HG03439 (cell line): ENCODE measurements at regions not wholly inside any gene's neighbourhood (a gene's known extent, or its start where the extent isn't known, plus 50 kb on each side); places are given as distances from the start of the nearest gene placed in this dataset.
"Not testable (repeated sequence)": the region's sequence is repeated elsewhere in the genome, so short reads cannot be mapped to it uniquely, and the experiment has no call there.

Experiments used
- ATAC-seq: cut with Tn5 transposase; IDR thresholded peaks from one replicate; pipeline ENCODE4 v1.9.1; 2021; ENCODE audit warnings: mild to moderate bottlenecking, moderate library complexity; ENCODE audit not compliant: unreplicated experiment

DNA sequence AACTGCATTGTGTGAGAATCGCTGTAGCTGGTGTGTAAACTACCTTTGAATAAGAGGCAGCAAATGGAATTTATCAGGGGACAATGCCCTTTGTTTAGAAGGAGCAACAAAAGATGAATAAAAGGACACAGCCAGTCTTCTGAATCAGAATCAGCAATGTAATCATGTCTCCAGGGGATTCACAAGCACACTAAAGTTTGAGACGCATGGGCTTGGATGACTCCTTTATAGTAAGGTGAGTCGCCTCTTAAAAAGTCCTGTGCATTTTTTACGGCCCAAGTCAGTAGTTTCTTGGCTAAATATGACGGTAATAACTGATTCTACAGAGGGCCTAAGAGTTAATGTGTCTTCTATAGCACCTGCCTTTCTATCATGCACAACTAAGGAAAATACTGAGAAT lies 113.6 kb upstream of the NUDT12 start:
- not testable (repeated sequence) for ATAC-seq

DNA sequence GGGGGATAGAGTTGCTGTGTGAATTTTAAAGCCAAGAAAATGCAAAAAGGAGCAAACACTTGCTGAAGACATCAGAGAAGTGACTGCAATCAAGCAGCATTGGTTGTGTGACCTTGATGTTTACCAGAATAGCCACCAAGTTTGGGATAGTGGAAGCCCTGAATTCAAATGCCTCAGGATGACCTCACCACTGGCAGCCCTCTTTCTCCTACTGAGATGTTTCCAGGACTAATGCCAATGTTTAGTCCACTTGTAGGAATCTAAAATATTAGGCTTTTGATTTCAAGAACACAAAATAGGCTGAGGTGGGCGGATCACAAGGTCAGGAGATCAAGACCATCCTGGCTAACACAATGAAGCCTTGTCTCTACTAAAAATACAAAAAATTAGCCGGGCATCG lies 112.2 kb upstream of the NUDT12 start:
- no peak for ATAC-seq

DNA sequence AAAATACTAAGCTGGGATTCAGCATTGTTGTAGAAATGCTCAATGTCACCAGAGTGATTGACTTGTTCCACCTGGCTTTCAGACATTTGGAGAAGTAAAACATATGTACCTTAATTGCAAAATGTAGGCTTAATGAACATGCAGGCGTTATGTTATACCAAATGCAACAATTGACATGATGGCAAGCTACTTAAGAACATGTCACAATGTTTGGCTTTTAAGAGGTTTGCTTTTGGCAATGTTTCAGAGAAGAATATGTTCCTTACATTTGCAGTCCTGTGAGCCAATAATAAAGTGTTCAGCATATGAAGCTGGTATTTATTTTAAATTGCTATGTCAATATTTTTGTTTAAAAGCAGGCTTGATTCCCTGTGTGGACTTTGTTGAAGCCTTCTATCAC lies 111.7 kb upstream of the NUDT12 start:
- ATAC-seq: no peak

DNA sequence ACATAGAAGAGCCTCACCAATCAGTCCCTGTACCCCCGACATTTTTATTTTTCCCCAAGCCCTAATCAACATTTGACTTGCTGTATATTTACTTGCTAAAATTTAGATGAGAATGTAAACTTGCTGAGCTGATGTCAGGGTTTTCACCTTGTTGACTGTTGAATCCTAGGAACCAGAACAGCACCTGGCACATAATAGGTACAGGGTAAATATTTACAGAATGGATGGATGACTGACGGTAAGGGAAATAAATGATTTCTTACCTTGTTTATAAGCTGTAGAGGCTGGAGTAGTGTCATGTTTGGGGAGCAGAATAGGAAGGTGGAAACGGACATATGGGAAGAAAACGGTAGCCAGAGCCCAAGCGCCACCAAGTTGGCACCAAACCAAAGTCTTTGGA lies 107.0 kb upstream of the NUDT12 start:
- ATAC-seq: no peak

DNA sequence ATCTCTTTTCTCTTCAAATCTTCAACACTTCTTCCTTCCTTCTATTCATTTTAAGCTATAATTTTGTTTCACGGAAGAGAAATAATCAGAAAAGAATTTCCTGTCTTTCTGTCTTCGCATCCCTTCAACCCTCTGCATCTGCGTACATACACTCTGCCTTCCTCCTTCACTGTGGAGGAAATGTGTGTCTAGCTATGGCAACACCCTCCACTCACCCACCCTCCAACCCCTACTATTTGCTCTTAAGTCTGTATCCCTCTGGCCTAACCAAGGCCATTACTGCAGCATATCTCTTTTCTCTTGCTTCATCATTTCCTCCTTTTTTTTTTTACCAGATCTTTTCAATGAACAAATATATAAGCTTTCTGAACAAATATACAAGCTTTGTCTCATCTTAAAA lies 105.7 kb upstream of the NUDT12 start:
- no peak for ATAC-seq

DNA sequence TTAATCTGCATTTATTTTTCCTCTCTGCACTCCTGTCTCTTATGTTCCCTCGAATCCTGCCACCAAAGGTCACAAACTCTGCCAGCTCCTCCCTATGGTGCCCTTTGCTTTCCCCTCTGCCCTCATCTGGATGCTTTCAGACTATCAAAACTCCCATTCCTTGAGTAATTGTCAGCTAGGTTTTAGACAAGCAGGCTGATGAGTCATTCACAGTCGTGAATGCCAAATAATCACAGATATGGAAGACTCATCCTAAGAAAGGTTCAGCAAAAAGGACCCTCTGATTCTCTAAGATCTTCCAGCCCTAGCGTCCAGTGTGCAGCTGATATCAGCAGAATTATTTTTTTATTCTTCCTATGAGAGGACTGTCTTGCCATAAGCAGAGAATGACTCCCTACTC lies 104.5 kb upstream of the NUDT12 start:
- ATAC-seq: no peak

DNA sequence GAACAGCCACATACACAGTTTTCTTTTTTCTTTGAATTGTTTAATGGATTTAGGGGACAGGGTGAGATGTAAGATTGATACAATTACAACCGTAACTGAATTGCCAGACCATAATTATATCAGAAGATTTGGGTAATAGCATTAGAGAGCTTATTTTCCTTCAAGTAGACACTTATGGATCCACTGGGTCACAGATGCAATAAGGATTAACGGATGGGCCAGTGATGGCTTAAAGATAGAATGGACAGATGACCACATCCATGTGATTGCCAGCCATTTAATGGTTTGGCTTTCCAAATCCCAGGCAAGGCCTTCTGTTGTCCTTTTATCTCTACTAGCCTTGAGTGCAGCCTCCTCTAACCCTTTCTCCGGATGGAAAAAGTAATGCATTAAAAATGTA lies 94.7 kb upstream of the NUDT12 start:
- no peak for ATAC-seq

DNA sequence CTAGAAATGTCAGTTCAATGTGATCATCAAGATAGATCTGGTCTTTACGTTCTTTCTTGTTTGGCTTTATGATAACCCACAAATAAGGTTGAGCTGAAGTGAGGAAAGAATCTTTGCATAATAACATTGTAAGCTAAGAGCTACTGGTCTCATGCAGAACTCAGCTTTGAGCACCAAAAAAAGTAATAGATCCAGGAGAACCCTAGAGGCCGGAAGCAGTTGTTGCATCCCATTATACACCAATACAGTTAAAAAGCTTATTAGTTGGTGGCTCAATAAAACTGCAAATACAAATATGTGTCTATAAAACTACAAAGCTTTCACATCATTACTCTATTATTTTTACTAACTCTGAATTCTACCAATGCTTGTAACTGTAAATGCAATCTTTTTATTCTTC lies 85.5 kb upstream of the NUDT12 start:
- no peak for ATAC-seq

DNA sequence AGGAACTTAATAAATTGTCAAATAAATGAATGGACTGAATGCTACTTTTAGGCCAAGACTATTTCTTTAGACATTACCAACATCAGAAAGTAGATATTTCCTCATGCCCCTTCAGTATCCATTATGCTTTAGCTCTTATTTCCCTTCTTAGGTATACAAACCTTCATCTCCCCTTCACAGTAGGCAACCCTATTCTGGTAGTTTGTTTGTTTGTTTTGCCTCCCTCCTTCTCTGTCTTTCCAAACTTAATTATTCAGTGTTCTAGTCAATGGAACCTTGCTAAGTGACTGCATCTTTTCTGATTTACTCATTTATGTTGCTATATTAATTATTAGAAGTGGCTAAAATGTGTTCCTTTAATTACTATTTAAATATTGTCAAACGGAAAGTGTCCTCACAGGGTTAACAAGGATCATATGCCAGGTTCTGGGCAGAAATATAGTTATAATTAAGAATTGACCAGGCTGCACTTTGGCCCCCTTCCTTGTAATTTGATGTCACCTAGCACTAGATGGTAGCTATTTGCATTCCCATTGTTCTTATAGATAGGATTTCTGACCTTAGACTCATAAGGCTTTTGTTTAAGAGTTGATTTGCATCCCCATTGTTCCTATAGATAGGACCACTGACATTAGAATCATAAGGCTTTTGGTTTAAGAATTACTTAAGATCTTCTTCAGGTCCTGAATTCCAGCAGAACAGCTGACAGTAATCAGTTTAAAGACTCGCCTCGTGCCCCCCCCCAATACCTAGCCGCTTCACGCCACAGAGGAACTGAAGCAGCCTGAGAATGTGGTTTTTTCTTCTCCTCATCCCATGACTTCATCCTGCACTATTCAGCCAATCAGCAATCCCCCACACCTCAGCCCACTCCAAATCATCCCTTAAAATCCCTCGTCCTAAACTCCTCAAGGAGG lies 84.4 kb upstream of the NUDT12 start:
- ATAC-seq: no peak

DNA sequence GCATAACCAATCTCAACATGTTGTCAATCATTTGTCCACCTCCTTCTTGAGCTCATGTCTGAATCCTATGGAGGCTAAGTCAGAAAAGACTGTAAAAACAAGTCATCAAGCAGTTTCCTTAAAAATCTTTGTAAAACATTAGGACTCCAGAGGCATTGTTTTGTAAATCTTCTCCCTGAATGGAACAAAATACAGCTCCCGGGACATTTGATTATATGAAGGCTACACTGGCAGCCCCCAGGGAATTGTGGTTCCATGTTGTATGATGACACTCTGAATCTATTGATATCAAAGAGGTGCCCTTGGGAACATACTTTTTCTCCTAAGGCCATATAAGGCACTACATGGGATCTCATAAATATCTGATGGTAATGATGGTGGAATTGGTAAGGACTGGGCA lies 83.2 kb upstream of the NUDT12 start:
- ATAC-seq: no peak

DNA sequence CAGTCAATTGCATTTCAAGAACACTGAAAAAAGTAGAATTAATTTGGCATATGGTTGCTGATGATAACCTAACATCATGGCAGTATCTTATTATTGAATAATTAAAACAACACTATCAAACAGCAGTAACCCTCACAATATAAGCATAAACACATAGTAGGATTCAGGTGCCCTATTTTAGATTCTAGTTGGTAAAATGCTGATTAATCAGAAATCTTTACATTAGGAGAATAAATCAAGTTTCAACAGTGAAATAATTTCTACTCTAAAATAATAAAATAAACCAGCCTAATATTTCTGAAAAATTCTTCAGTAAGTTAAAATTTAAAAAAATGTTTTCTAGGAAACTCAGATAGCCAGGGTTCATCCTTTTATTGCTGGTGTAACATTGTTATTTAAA lies 76.4 kb upstream of the NUDT12 start:
- ATAC-seq: no peak

DNA sequence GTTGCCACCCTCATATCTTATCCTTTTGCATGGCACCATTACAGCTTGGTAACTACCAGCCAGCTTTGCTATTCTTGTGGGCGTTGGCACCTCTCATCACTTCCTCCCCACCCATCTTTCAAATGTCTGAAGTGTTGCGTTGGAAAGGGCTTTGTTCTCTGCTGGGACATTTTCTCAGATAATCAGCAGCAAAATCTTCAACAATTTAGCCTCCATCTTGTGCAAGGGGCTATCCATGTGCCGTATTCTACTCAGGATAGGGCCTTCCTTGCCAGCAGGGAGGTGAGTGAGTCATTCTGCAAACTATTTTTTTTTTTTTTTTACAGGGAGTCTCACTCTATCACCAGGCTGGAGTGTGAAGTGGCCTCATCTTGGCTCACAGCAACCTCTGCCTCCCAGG lies 62.1 kb upstream of the NUDT12 start:
- no peak for ATAC-seq

DNA sequence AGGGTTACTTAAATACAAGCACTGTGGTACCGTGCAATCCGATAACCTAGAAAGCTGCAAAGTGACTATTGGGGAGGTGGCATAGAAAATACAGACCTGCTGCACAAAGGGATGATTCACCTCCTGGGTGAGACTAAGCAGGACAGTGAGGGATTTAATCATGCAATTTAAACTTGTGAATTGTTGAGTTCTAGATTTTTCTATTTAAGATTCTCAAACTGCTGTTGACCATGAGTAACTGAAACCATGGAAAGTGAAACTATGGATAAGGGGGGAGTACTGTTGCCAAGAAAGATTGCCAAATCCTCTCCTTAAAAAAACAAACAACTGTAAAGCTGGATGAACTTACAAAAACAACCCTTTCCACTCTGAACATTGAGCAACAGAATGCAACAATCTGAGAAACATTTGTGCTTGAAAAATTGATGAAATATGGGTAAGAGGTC lies 61.5 kb upstream of the NUDT12 start:
- no peak for ATAC-seq

DNA sequence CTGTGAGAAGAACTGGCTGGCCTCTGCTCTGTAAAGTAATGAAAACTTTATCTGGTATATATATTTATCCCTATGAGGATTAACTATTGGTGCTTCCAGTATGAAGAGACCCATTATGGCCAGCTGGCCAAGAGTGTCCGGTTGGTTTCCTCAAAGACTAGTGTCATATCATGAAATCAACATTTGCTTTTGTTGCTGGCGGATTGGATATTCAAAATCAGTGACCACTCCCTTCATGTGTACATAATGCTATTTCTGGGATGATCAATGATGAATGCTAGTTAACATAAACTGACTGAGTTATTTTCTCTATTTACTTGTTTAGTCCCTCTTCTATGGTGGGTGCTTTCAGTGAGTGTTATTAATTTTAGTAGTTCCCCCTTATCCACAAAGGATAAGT lies 60.8 kb upstream of the NUDT12 start:
- ATAC-seq: no peak

DNA sequence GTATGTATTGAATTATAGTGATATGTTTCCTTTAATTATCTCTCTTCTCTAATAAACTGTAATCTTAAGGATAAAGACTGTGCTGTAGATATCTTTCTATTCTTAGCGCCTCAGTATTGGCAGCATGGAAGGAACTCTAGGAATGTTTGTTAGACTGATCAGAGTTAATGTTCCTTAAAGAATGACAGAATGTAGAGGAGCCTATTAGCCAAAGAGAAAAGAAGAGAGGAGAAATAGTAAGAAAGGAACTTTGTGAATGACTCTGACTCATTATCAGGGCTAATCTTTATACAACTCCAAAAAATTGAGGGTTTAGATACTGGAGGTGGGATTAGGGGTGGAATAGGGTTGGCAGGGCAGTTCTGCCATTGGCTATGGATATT lies 59.0 kb upstream of the NUDT12 start:
- no peak for ATAC-seq

DNA sequence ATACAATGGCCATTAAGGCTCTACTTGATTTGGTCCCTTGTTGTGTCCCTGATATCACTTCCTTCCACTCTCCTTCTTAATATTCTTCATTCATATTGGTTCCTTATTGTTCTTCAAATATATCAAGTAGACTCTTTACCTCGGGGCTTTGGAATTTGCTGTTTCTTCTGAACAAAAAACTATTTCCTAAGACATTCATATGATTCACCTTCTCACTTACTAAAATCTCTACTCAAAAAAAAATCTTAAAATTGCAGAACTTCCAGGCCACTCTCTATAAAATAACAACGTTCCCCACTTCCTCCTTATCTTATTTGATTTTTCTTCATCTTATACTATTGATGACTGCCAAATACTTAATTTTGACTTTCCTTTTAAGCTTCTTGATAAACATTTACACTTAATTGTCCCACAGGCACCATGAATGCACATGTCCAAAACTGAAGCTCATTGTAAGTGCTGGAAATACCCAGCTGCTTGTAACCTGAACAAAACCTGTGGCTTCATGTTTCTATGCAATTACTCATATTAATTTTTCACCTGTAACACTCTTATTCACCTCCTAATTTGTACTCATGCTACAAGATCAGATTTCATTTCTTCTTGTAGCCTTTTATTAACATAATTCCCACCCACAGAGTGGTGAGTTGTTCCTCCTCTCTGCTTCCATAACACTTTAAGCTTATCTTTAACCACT lies 58.4 kb upstream of the NUDT12 start:
- no peak for ATAC-seq

DNA sequence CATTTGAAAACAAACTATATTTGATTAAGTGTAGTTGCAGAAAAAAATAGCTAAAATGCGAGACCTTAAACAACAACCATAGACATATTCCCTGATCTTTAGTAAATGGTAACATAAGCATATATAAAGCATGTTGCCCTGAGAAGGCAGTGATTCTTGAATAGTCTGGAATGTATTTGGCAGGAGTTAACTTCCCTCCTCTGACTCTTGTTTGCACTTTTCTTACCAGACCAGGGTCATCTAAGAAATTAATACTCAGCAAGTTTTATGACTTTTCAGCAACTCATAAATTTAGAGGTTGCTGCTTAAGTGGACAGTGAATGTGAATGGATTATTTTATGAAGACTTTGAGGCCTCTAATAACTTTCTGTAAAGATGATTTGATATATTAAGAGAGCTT lies 55.3 kb upstream of the NUDT12 start:
- no peak for ATAC-seq

DNA sequence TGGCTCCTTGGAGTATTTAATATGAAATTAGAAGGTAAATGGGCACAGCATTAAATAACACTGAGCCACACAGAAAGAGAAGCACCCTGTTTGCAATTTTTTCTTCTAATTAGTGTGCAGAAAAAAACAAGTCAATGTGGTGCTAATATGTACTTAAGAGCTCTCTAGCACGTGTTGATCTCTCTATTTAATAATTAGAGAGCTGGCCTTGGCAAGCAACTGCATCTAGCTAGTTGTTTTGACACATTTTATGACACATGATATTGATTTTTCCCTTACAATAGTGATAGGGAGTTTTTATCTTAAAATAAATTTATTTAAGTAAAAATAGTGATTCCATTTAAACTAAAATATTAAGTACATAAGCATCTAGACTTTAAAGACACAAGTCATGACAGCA lies 54.5 kb upstream of the NUDT12 start:
- ATAC-seq: no peak

DNA sequence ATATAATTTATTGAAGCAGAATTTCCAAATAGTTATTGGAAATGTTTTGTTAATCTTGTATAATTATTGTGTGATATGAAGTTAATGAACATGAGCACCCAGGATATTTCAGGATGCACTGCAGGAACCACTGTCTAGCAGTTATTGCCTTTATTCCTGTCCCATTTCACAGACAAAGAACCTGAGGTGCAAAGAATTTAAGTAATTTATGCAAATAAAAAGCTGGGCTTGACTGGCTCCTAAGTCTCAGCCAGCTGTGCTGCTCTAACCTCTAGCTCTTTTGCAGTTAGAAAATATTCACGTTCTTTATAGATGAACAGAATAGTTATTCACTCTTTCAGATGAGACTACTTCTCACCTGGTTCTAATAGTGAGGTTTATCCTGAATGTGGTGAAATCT lies 50.0 kb upstream of the NUDT12 start:
- no peak for ATAC-seq
